A549 (cell line): ENCODE measurements at regions not wholly inside any gene's neighbourhood (a gene's known extent, or its start where the extent isn't known, plus 50 kb on each side); places are given as distances from the start of the nearest gene placed in this dataset.
"Not testable (repeated sequence)": the region's sequence is repeated elsewhere in the genome, so short reads cannot be mapped to it uniquely, and the experiment has no call there.

Experiments used
- EHMT2 ChIP-seq: fragments of 200-600 bp; sonication (generic); IDR thresholded peaks from 2 replicates; pipeline ENCODE4 v1.6.1; 2016; ENCODE audit warnings: antibody characterized with exemption, low read depth, mild to moderate bottlenecking, moderate library complexity
- MYC ChIP-seq: IDR thresholded peaks from 2 replicates; pipeline ENCODE4 v1.6.1; 2012; ENCODE audit warnings: mild to moderate bottlenecking, inconsistent platforms, low read length, improper control_type of control experiment, borderline replicate concordance
- POLR2A ChIP-seq: IDR thresholded peaks from 2 replicates; pipeline ENCODE4 v1.6.1; 2012; ENCODE audit warnings: mild to moderate bottlenecking, low read length
- TF ChIP-seq, protein P1 (sequence below): fragments of 200-600 bp; sonication (generic); IDR thresholded peaks from 2 replicates; pipeline ENCODE4 v1.6.1; 2016; ENCODE audit warnings: antibody characterized with exemption, mild to moderate bottlenecking, moderate library complexity
- TF ChIP-seq, protein P2 (sequence below): fragments of >200 bp; sonication (Bioruptor Twin); formaldehyde crosslinking; IDR thresholded peaks from 3 replicates; pipeline ENCODE4 v1.5.1; 2016
- TF ChIP-seq, protein P3 (sequence below): fragments of >200 bp; sonication (Bioruptor Twin); formaldehyde crosslinking; IDR thresholded peaks from 3 replicates; pipeline ENCODE4 v1.6.1; 2016

DNA sequence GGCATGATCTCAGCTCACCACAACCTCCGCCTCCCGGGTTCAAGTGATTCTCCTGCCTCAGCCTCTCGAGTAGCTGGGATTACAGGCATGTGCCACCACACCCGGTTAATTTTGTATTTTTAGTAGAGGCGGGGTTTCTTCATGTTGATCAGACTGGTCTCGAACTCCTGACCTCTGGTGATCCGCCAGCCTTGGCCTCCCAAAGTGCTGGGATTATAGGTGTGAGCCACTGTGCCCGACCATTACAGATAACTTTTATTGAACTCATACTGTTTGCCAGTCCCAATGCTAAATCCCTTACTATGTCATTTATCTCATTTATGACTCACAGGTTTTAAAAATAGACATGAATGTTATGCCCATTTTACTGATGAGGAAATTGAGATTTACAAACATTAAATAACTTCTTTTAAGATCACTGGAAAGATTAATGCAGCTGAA is 193.9 kb upstream of the ZNF217 start:
- TF ChIP-seq, protein P1, sequence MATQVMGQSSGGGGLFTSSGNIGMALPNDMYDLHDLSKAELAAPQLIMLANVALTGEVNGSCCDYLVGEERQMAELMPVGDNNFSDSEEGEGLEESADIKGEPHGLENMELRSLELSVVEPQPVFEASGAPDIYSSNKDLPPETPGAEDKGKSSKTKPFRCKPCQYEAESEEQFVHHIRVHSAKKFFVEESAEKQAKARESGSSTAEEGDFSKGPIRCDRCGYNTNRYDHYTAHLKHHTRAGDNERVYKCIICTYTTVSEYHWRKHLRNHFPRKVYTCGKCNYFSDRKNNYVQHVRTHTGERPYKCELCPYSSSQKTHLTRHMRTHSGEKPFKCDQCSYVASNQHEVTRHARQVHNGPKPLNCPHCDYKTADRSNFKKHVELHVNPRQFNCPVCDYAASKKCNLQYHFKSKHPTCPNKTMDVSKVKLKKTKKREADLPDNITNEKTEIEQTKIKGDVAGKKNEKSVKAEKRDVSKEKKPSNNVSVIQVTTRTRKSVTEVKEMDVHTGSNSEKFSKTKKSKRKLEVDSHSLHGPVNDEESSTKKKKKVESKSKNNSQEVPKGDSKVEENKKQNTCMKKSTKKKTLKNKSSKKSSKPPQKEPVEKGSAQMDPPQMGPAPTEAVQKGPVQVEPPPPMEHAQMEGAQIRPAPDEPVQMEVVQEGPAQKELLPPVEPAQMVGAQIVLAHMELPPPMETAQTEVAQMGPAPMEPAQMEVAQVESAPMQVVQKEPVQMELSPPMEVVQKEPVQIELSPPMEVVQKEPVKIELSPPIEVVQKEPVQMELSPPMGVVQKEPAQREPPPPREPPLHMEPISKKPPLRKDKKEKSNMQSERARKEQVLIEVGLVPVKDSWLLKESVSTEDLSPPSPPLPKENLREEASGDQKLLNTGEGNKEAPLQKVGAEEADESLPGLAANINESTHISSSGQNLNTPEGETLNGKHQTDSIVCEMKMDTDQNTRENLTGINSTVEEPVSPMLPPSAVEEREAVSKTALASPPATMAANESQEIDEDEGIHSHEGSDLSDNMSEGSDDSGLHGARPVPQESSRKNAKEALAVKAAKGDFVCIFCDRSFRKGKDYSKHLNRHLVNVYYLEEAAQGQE: not testable (repeated sequence)
- not testable (repeated sequence) for TF ChIP-seq MYC, EHMT2, POLR2A
- TF ChIP-seq, protein P2, sequence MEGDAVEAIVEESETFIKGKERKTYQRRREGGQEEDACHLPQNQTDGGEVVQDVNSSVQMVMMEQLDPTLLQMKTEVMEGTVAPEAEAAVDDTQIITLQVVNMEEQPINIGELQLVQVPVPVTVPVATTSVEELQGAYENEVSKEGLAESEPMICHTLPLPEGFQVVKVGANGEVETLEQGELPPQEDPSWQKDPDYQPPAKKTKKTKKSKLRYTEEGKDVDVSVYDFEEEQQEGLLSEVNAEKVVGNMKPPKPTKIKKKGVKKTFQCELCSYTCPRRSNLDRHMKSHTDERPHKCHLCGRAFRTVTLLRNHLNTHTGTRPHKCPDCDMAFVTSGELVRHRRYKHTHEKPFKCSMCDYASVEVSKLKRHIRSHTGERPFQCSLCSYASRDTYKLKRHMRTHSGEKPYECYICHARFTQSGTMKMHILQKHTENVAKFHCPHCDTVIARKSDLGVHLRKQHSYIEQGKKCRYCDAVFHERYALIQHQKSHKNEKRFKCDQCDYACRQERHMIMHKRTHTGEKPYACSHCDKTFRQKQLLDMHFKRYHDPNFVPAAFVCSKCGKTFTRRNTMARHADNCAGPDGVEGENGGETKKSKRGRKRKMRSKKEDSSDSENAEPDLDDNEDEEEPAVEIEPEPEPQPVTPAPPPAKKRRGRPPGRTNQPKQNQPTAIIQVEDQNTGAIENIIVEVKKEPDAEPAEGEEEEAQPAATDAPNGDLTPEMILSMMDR: not testable (repeated sequence)
- TF ChIP-seq, protein P3, sequence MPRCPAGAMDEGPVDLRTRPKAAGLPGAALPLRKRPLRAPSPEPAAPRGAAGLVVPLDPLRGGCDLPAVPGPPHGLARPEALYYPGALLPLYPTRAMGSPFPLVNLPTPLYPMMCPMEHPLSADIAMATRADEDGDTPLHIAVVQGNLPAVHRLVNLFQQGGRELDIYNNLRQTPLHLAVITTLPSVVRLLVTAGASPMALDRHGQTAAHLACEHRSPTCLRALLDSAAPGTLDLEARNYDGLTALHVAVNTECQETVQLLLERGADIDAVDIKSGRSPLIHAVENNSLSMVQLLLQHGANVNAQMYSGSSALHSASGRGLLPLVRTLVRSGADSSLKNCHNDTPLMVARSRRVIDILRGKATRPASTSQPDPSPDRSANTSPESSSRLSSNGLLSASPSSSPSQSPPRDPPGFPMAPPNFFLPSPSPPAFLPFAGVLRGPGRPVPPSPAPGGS: not testable (repeated sequence)
